ENCODE measurements at regions not wholly inside any gene's neighbourhood (a gene's known extent, or its start where the extent isn't known, plus 50 kb on each side); places are given as distances from the start of the nearest gene placed in this dataset.

- Histone ChIP-seq H3K27me3 (ENCODE audit: control insufficient read depth in 4 of 4, insufficient read depth in 4 of 4, low read length in 3 of 4) (no peaks in the 10 kb centered on the region), H3K9me3 (ENCODE audit: control insufficient read depth in 4 of 4, low read length in 3 of 4) (no peaks in the 10 kb centered on the region), H3K27ac (ENCODE audit: low read depth in 1 of 2, low read length in 2 of 2) (no peak overlapping the region), H3K4me1 (ENCODE audit: control insufficient read depth in 4 of 4, insufficient read depth in 4 of 4, low read length in 3 of 4) (no peaks in the 10 kb centered on the region), H3K9ac (ENCODE audit: low read depth in 1 of 2, low read length in 2 of 2) (no peak overlapping the region), H3K36me3 (ENCODE audit: control insufficient read depth in 4 of 4, insufficient read depth in 3 of 4, low read depth in 1 of 4, low read length in 3 of 4) (no peaks in the 10 kb centered on the region), H3K4me3 (ENCODE audit: low read depth in 1 of 3, low read length in 3 of 3) (no peak overlapping the region)
- 59% methylated on average over 2 of the region's 2 CpGs for WGBS
- no peak for DNase-seq (ENCODE audit: low spot score)
- TF ChIP-seq ATF3 (IDR thresholded peaks at IDR 0.05) (no peak), YY1 (IDR thresholded peaks at IDR 0.05) (no peak)
Observed at GRCh38 chr11:97118614-97119200, 728.9 kb downstream of the JRKL start.

GRCh38 chr11:97123237-97123636, 733.4 kb downstream of the JRKL start:
- Histone ChIP-seq H3K4me3 (ENCODE audit: low read depth in 1 of 3, low read length in 3 of 3) (no peak overlapping the region), H3K27me3 (ENCODE audit: control insufficient read depth in 4 of 4, insufficient read depth in 4 of 4, low read length in 3 of 4) (no peaks in the 10 kb centered on the region), H3K9ac (ENCODE audit: low read depth in 1 of 2, low read length in 2 of 2) (no peak overlapping the region), H3K4me1 (ENCODE audit: control insufficient read depth in 4 of 4, insufficient read depth in 4 of 4, low read length in 3 of 4) (no peaks in the 10 kb centered on the region), H3K36me3 (ENCODE audit: control insufficient read depth in 4 of 4, insufficient read depth in 3 of 4, low read depth in 1 of 4, low read length in 3 of 4) (no peaks in the 10 kb centered on the region), H3K27ac (ENCODE audit: low read depth in 1 of 2, low read length in 2 of 2) (no peak overlapping the region), H3K9me3 (ENCODE audit: control insufficient read depth in 4 of 4, low read length in 3 of 4) (peaks cover 0 to 5% (median 0%) of the 10 kb centered on the region in 4 donors)
- DNase-seq (ENCODE audit: low spot score): no peak
- 30% methylated on average over 2 of the region's 2 CpGs for WGBS
- TF ChIP-seq FOXA1 (IDR thresholded peaks at IDR 0.05): no peak
- no peak for TF ChIP-seq MAX (IDR thresholded peaks at IDR 0.05)
- no peak for TF ChIP-seq HNF4A (conservative IDR thresholded peaks at IDR 0.05)
- no peak for TF ChIP-seq FOXA2 (IDR thresholded peaks at IDR 0.05)

DNA sequence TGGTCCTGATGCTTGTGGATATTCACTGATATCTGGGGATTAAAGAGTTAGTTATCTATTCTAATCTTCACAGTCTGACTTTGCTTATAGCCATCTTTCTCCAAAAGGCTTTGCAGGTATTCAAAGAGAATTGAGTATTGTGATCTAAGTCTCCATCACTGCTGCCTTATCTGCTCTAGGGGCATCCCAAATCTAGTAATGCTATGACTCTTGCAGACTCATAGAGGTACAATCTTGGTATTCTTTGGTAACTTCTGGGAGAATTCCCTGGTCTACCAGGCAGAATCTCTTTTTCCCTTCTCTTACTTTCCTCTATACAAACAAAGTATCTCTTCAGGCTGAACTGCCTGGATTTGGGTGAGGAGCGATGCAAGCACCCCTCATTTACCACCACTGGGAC, 746.3 kb downstream of the JRKL start:
- Histone ChIP-seq H3K9me3 (ENCODE audit: control insufficient read depth in 4 of 4, low read length in 3 of 4) (peaks cover 0 to 3% (median 0%) of the 10 kb centered on the region in 4 donors), H3K4me1 (ENCODE audit: control insufficient read depth in 4 of 4, insufficient read depth in 4 of 4, low read length in 3 of 4) (no peaks in the 10 kb centered on the region), H3K27me3 (ENCODE audit: control insufficient read depth in 4 of 4, insufficient read depth in 4 of 4, low read length in 3 of 4) (no peaks in the 10 kb centered on the region), H3K36me3 (ENCODE audit: control insufficient read depth in 4 of 4, insufficient read depth in 3 of 4, low read depth in 1 of 4, low read length in 3 of 4) (no peaks in the 10 kb centered on the region), H3K27ac (ENCODE audit: low read depth in 1 of 2, low read length in 2 of 2) (no peak overlapping the region), H3K9ac (ENCODE audit: low read depth in 1 of 2, low read length in 2 of 2) (no peak overlapping the region), H3K4me3 (ENCODE audit: low read depth in 1 of 3, low read length in 3 of 3) (no peak overlapping the region)
- 89% methylated on average over 1 of the region's 1 CpG for WGBS
- DNase-seq (ENCODE audit: low spot score): no peak
- TF ChIP-seq RXRA (IDR thresholded peaks at IDR 0.05): no peak
- no peak for TF ChIP-seq NR2F2 (IDR thresholded peaks at IDR 0.05)
- TF ChIP-seq HNF4G (IDR thresholded peaks at IDR 0.05): no peak

- Histone ChIP-seq H3K27me3 (ENCODE audit: control insufficient read depth in 4 of 4, insufficient read depth in 4 of 4, low read length in 3 of 4) (no peaks in the 10 kb centered on the region), H3K27ac (ENCODE audit: low read depth in 1 of 2, low read length in 2 of 2) (no peak overlapping the region), H3K4me3 (ENCODE audit: low read depth in 1 of 3, low read length in 3 of 3) (no peak overlapping the region), H3K9me3 (ENCODE audit: control insufficient read depth in 4 of 4, low read length in 3 of 4) (peaks cover 0 to 3% (median 0%) of the 10 kb centered on the region in 4 donors), H3K4me1 (ENCODE audit: control insufficient read depth in 4 of 4, insufficient read depth in 4 of 4, low read length in 3 of 4) (no peaks in the 10 kb centered on the region), H3K36me3 (ENCODE audit: control insufficient read depth in 4 of 4, insufficient read depth in 3 of 4, low read depth in 1 of 4, low read length in 3 of 4) (no peaks in the 10 kb centered on the region), H3K9ac (ENCODE audit: low read depth in 1 of 2, low read length in 2 of 2) (no peak overlapping the region)
- DNase-seq (ENCODE audit: low spot score): no peak
- 47% methylated on average over 2 of the region's 2 CpGs for WGBS
- TF ChIP-seq, protein P1, sequence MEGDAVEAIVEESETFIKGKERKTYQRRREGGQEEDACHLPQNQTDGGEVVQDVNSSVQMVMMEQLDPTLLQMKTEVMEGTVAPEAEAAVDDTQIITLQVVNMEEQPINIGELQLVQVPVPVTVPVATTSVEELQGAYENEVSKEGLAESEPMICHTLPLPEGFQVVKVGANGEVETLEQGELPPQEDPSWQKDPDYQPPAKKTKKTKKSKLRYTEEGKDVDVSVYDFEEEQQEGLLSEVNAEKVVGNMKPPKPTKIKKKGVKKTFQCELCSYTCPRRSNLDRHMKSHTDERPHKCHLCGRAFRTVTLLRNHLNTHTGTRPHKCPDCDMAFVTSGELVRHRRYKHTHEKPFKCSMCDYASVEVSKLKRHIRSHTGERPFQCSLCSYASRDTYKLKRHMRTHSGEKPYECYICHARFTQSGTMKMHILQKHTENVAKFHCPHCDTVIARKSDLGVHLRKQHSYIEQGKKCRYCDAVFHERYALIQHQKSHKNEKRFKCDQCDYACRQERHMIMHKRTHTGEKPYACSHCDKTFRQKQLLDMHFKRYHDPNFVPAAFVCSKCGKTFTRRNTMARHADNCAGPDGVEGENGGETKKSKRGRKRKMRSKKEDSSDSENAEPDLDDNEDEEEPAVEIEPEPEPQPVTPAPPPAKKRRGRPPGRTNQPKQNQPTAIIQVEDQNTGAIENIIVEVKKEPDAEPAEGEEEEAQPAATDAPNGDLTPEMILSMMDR (IDR thresholded peaks at IDR 0.05; ENCODE audit: low read depth, low read length, missing input control): peak; percentile 42
- TF ChIP-seq RXRA (IDR thresholded peaks at IDR 0.05) (no peak), RAD21 (IDR thresholded peaks at IDR 0.05) (peak; percentile 63 to 65), HNF4A (conservative IDR thresholded peaks at IDR 0.05) (no peak)
Observed at GRCh38 chr11:97140885-97141494, 751.2 kb downstream of the JRKL start.
